SK-N-SH (cell line): ENCODE measurements at regions not wholly inside any gene's neighbourhood (a gene's known extent, or its start where the extent isn't known, plus 50 kb on each side); places are given as distances from the start of the nearest gene placed in this dataset.

Source experiments
- CTCF ChIA-PET: fragments of 300-600, 350-600 bp; formaldehyde crosslinking; extraction: SDS; loops from one replicate; lab custom pipeline; 2021; lab: Yijun Ruan, JAX
- POLR2A ChIA-PET: fragments of 350-600 bp; sonication (Branson Sonifier 250); formaldehyde crosslinking; extraction: SDS; loops from one replicate; lab custom pipeline; 2020; ENCODE audit warnings: antibody characterized with exemption, inconsistent platforms; lab: Yijun Ruan, JAX
- DNase-seq: peaks from one replicate; pipeline ENCODE4 v3.0.0; 2012
- H2AFZ ChIP-seq: fragments of 200-600 bp; sonication (generic); 2 replicates; pipeline ENCODE4 v1.8.1; 2016; ENCODE audit warnings: antibody characterized with exemption, mild to moderate bottlenecking, low read depth
- H3F3A ChIP-seq: fragments of 200-600 bp; sonication (generic); replicated peaks from 2 replicates; pipeline ENCODE3; 2016; ENCODE audit warnings: antibody characterized with exemption, mild to moderate bottlenecking; ENCODE audit not compliant: insufficient read depth
- H3K27ac ChIP-seq, 2 experiments: fragments of 200-500 bp in 1 of 2; fragments of 200-600 bp in 1 of 2; sonication (Bioruptor generic) in 1 of 2; sonication (generic), shearing (Covaris generic) in 1 of 2; 2 replicates each; pipeline versions ENCODE4 v1.5.1 to v1.6.1; 2014 to 2016; ENCODE audit warnings: low read depth in 2 of 2, inconsistent platforms in 1 of 2, low read length in 1 of 2, mild to moderate bottlenecking in 1 of 2, mixed read lengths in 1 of 2
- H3K27me3 ChIP-seq: fragments of 200-600 bp; sonication (generic), shearing (Covaris generic); 2 replicates; pipeline ENCODE4 v1.6.1; 2016; ENCODE audit warnings: mixed run types; ENCODE audit not compliant: insufficient read depth
- H3K36me3 ChIP-seq, 2 experiments: fragments of 200-500 bp in 1 of 2; fragments of 200-600 bp in 1 of 2; sonication (Bioruptor generic) in 1 of 2; sonication (generic) in 1 of 2; replicated peaks in 1 of 2; 2 replicates each; pipeline versions ENCODE3 to v1.5.1; 2014 to 2016; ENCODE audit warnings: low read length in 1 of 2, mild to moderate bottlenecking in 1 of 2; ENCODE audit not compliant: insufficient read depth in 2 of 2, control insufficient read depth in 1 of 2
- H3K4me1 ChIP-seq, 2 experiments: fragments of 200-500 bp in 1 of 2; fragments of 200-600 bp in 1 of 2; sonication (Bioruptor generic) in 1 of 2; sonication (generic), shearing (Covaris generic) in 1 of 2; 2 replicates each; pipeline versions ENCODE4 v1.5.1 to v1.6.1; 2014 to 2016; ENCODE audit warnings: low read depth in 1 of 2, low read length in 1 of 2, mixed run types in 1 of 2; ENCODE audit not compliant: insufficient read depth in 2 of 2, control insufficient read depth in 1 of 2
- H3K4me2 ChIP-seq: fragments of 200-600 bp; sonication (generic), shearing (Covaris generic); 2 replicates; pipeline ENCODE4 v1.6.1; 2017; ENCODE audit warnings: mixed run types
- H3K4me3 ChIP-seq, 2 experiments: fragments of 200-500 bp in 1 of 2; fragments of 200-600 bp in 1 of 2; sonication (Bioruptor generic) in 1 of 2; sonication (generic), shearing (Covaris generic) in 1 of 2; 2 replicates each; pipeline versions ENCODE4 v1.5.1 to v1.8.1; 2014 to 2016; ENCODE audit warnings: low read depth in 2 of 2, inconsistent platforms in 1 of 2, low read length in 1 of 2, mild to moderate bottlenecking in 1 of 2, mixed read lengths in 1 of 2, moderate library complexity in 1 of 2
- H3K79me2 ChIP-seq: fragments of 200-600 bp; sonication (generic); 2 replicates; pipeline ENCODE4 v1.8.1; 2017; ENCODE audit warnings: mild to moderate bottlenecking; ENCODE audit not compliant: insufficient read depth
- H3K9ac ChIP-seq: fragments of 200-600 bp; sonication (generic); 2 replicates; pipeline ENCODE4 v1.6.1; 2017; ENCODE audit warnings: mixed run types
- H3K9me2 ChIP-seq: fragments of 200-600 bp; sonication (generic); 2 replicates; pipeline ENCODE4 v1.6.1; 2017; ENCODE audit warnings: mixed run types
- H3K9me3 ChIP-seq: fragments of 200-600 bp; sonication (generic); 2 replicates; pipeline ENCODE4 v1.6.1; 2017; ENCODE audit warnings: mixed run types, mild to moderate bottlenecking, moderate library complexity
- H4K20me1 ChIP-seq: fragments of 200-600 bp; sonication (generic); 2 replicates; pipeline ENCODE4 v1.6.1; 2017; ENCODE audit warnings: mild to moderate bottlenecking, mixed run types; ENCODE audit not compliant: insufficient read depth
- CHD2 ChIP-seq: fragments of 150-350 bp; IDR thresholded peaks from 2 replicates; pipeline ENCODE4 v1.6.1; 2018; ENCODE audit warnings: low read length; ENCODE audit not compliant: partially characterized antibody
- ELF1 ChIP-seq: IDR thresholded peaks from 2 replicates; pipeline ENCODE4 v1.4.0; 2012
- EZH2phosphoT487 ChIP-seq: fragments of 200-600 bp; sonication (generic); IDR thresholded peaks from 2 replicates; pipeline ENCODE4 v1.6.1; 2017; ENCODE audit warnings: low read depth, mixed run types, mild to moderate bottlenecking, antibody characterized with exemption, moderate library complexity, borderline replicate concordance
- FOSL2 ChIP-seq: IDR thresholded peaks from 2 replicates; pipeline ENCODE4 v1.4.0; 2012; ENCODE audit warnings: low read depth, mild to moderate bottlenecking, moderate library complexity, borderline replicate concordance
- FOXM1 ChIP-seq: IDR thresholded peaks from 2 replicates; pipeline ENCODE4 v1.4.0; 2012; ENCODE audit warnings: low read depth, mild to moderate bottlenecking
- GABPA ChIP-seq: IDR thresholded peaks from 2 replicates; pipeline ENCODE4 v1.4.0; 2012; ENCODE audit warnings: low read depth, mild to moderate bottlenecking
- MEF2A ChIP-seq: IDR thresholded peaks from 2 replicates; pipeline ENCODE4 v1.4.0; 2012; ENCODE audit warnings: low read depth, borderline replicate concordance
- MXI1 ChIP-seq: IDR thresholded peaks from 2 replicates; pipeline ENCODE4 v1.6.1; 2012; ENCODE audit warnings: mild to moderate bottlenecking, low read depth, low read length, improper control_type of control experiment
- NFIC ChIP-seq: IDR thresholded peaks from 2 replicates; pipeline ENCODE4 v1.4.0; 2012; ENCODE audit warnings: borderline replicate concordance
- NRF1 ChIP-seq: IDR thresholded peaks from 2 replicates; pipeline ENCODE4 v1.6.1; 2012; ENCODE audit warnings: low read depth, mild to moderate bottlenecking, low read length
- POLR2AphosphoS5 ChIP-seq: IDR thresholded peaks from 2 replicates; pipeline ENCODE4 v1.6.1; 2012; ENCODE audit warnings: low read depth, low read length
- RAD21 ChIP-seq: IDR thresholded peaks from 2 replicates; pipeline ENCODE4 v1.6.1; 2012; ENCODE audit warnings: mild to moderate bottlenecking, low read length
- RFX5 ChIP-seq: IDR thresholded peaks from 2 replicates; pipeline ENCODE4 v1.6.1; 2012; ENCODE audit warnings: mild to moderate bottlenecking, improper control_type of control experiment, low read length
- RXRA ChIP-seq: IDR thresholded peaks from 2 replicates; pipeline ENCODE4 v1.4.0; 2012; ENCODE audit warnings: low read depth, mild to moderate bottlenecking, borderline replicate concordance
- TAF1 ChIP-seq: IDR thresholded peaks from 2 replicates; pipeline ENCODE4 v1.6.1; 2012; ENCODE audit warnings: low read depth, mild to moderate bottlenecking, low read length, moderate library complexity, borderline replicate concordance
- YY1 ChIP-seq: IDR thresholded peaks from 2 replicates; pipeline ENCODE4 v1.4.0; 2012; ENCODE audit warnings: low read depth, mild to moderate bottlenecking
- WGBS: methylation state at CpG from one replicate; pipeline ENCODE4 v1.1.6; 2017; ENCODE audit warnings: low lambda C conversion rate; 5-methylcytosine and 5-hydroxymethylcytosine counted together
- TF ChIP-seq, protein P1 (sequence below): fragments of 200-600 bp; sonication (generic); IDR thresholded peaks from 2 replicates; pipeline ENCODE4 v1.6.1; 2017; ENCODE audit warnings: antibody characterized with exemption, mild to moderate bottlenecking, moderate library complexity
- TF ChIP-seq, protein P2 (sequence below): IDR thresholded peaks from 2 replicates; pipeline ENCODE4 v1.4.0; 2012; ENCODE audit warnings: low read depth, borderline replicate concordance
- TF ChIP-seq, protein P3 (sequence below): fragments of 150-350 bp; IDR thresholded peaks from 2 replicates; pipeline ENCODE4 v1.6.1; 2016; ENCODE audit warnings: mild to moderate bottlenecking, low read depth, low read length
- TF ChIP-seq, protein P4 (sequence below): IDR thresholded peaks from 2 replicates; pipeline ENCODE4 v1.6.1; 2012; ENCODE audit warnings: mild to moderate bottlenecking, low read depth, low read length, moderate library complexity

DNA sequence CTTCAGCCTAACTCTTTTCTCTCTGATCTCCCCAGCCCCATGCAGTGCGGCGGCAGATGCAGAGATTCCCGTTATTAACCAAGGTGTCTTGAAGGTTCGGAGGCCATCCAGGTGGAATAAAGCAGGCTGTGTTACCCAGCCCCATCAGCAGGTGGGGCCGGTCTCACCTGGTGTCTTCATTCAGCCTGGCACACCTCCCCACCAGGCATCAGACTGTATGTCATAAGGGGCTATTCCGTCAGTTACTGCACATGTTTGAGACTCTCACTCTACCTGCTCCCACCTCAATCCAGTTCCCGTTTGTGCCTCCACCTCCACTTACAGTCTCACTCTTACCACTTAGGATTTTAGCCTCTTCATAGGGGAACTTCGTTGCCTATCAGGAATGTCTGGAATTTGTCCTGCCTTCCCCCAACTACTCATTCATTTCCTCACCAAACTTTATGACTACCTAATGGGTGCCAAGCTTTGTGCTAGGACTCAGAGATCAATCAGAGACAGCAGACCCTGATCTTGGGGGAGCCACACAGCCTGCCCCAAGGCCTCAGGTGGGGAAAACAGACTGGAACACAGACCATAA, 170.2 kb downstream of the PLPP3 start:
- H3K4me3 ChIP-seq: no peak overlapping the region
- no peak overlapping the region for H3K4me2 ChIP-seq
- no peaks in the 10 kb centered on the region for H3K79me2 ChIP-seq
- no peaks in the 10 kb centered on the region; a peak in 1 of 4 replicates for H3K4me1 ChIP-seq
- no peaks in the 10 kb centered on the region for H3K27me3 ChIP-seq
- 87% methylated on average over 8 of the region's 8 CpGs for WGBS
- no peaks in the 10 kb centered on the region for H4K20me1 ChIP-seq
- ChIA-PET CTCF (interaction anchor here (1.2 to 1.6 kb wide), 3 partner anchors 12 to 21 kb away, joined by 3 to 6 read pairs (median 5); no protein-coding TSS in a partner anchor), POLR2A (no interaction called here)
- H3K9me2 ChIP-seq: no peaks in the 10 kb centered on the region
- H3K36me3 ChIP-seq: no peaks in the 10 kb centered on the region
- no peak overlapping the region for H3K9ac ChIP-seq
- no peak for TF ChIP-seq RXRA
- TF ChIP-seq, protein P1, sequence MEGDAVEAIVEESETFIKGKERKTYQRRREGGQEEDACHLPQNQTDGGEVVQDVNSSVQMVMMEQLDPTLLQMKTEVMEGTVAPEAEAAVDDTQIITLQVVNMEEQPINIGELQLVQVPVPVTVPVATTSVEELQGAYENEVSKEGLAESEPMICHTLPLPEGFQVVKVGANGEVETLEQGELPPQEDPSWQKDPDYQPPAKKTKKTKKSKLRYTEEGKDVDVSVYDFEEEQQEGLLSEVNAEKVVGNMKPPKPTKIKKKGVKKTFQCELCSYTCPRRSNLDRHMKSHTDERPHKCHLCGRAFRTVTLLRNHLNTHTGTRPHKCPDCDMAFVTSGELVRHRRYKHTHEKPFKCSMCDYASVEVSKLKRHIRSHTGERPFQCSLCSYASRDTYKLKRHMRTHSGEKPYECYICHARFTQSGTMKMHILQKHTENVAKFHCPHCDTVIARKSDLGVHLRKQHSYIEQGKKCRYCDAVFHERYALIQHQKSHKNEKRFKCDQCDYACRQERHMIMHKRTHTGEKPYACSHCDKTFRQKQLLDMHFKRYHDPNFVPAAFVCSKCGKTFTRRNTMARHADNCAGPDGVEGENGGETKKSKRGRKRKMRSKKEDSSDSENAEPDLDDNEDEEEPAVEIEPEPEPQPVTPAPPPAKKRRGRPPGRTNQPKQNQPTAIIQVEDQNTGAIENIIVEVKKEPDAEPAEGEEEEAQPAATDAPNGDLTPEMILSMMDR: peak; percentile 23; the same call in 1 of the 2 replicates
- TF ChIP-seq POLR2AphosphoS5: no peak
- no peak for TF ChIP-seq RFX5
- TF ChIP-seq, all 33 proteins: peak for 1
- H3K9me3 ChIP-seq: no peaks in the 10 kb centered on the region
- H3K27ac ChIP-seq: no peak overlapping the region
- H3F3A ChIP-seq: no peaks in the 10 kb centered on the region
- no peak overlapping the region for H2AFZ ChIP-seq
- DNase-seq: no peak

DNA sequence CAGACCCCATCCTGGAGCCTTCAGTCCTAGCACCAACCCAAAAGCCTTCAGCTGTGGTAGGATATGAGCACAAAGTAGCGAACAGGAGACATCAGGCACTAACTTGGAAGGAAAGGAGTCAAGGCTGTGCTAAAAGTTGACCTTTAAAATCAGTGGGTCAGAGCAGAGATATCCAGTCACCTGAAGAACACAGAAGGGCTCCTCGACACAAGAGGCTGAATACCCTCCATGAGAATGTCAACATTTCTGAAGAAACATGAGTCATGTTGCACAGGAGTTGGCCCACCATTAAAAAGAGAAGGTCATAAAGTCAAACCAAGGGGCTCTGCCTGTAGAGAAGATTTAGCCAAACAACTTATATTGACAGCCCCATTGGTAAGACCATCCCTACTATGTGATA, 172.5 kb downstream of the PLPP3 start:
- Histone ChIP-seq H3K27ac (no peak overlapping the region), H2AFZ (no peak overlapping the region), H4K20me1 (no peaks in the 10 kb centered on the region), H3K4me3 (no peak overlapping the region), H3F3A (no peaks in the 10 kb centered on the region), H3K9me3 (no peaks in the 10 kb centered on the region), H3K79me2 (no peaks in the 10 kb centered on the region), H3K9ac (no peak overlapping the region), H3K4me1 (no peaks in the 10 kb centered on the region; a peak in 1 of 4 replicates), H3K36me3 (no peaks in the 10 kb centered on the region), H3K27me3 (no peaks in the 10 kb centered on the region), H3K4me2 (no peak overlapping the region), H3K9me2 (no peaks in the 10 kb centered on the region)
- no peak for DNase-seq
- CTCF ChIA-PET: no interaction called here
- WGBS: 64% methylated on average over 2 of the region's 2 CpGs
- POLR2A ChIA-PET: no interaction called here
- TF ChIP-seq NFIC (no peak), MXI1 (no peak), EZH2phosphoT487 (no peak), RAD21 (no peak), FOXM1 (no peak), CHD2 (no peak), FOSL2 (no peak), GABPA (no peak), MEF2A (no peak), YY1 (no peak), TAF1 (no peak), RFX5 (no peak), ELF1 (no peak), NRF1 (no peak)
- TF ChIP-seq, protein P2, sequence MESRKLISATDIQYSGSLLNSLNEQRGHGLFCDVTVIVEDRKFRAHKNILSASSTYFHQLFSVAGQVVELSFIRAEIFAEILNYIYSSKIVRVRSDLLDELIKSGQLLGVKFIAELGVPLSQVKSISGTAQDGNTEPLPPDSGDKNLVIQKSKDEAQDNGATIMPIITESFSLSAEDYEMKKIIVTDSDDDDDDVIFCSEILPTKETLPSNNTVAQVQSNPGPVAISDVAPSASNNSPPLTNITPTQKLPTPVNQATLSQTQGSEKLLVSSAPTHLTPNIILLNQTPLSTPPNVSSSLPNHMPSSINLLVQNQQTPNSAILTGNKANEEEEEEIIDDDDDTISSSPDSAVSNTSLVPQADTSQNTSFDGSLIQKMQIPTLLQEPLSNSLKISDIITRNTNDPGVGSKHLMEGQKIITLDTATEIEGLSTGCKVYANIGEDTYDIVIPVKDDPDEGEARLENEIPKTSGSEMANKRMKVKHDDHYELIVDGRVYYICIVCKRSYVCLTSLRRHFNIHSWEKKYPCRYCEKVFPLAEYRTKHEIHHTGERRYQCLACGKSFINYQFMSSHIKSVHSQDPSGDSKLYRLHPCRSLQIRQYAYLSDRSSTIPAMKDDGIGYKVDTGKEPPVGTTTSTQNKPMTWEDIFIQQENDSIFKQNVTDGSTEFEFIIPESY: no peak
- TF ChIP-seq, protein P3, sequence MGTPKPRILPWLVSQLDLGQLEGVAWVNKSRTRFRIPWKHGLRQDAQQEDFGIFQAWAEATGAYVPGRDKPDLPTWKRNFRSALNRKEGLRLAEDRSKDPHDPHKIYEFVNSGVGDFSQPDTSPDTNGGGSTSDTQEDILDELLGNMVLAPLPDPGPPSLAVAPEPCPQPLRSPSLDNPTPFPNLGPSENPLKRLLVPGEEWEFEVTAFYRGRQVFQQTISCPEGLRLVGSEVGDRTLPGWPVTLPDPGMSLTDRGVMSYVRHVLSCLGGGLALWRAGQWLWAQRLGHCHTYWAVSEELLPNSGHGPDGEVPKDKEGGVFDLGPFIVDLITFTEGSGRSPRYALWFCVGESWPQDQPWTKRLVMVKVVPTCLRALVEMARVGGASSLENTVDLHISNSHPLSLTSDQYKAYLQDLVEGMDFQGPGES: no peak
- TF ChIP-seq, protein P4, sequence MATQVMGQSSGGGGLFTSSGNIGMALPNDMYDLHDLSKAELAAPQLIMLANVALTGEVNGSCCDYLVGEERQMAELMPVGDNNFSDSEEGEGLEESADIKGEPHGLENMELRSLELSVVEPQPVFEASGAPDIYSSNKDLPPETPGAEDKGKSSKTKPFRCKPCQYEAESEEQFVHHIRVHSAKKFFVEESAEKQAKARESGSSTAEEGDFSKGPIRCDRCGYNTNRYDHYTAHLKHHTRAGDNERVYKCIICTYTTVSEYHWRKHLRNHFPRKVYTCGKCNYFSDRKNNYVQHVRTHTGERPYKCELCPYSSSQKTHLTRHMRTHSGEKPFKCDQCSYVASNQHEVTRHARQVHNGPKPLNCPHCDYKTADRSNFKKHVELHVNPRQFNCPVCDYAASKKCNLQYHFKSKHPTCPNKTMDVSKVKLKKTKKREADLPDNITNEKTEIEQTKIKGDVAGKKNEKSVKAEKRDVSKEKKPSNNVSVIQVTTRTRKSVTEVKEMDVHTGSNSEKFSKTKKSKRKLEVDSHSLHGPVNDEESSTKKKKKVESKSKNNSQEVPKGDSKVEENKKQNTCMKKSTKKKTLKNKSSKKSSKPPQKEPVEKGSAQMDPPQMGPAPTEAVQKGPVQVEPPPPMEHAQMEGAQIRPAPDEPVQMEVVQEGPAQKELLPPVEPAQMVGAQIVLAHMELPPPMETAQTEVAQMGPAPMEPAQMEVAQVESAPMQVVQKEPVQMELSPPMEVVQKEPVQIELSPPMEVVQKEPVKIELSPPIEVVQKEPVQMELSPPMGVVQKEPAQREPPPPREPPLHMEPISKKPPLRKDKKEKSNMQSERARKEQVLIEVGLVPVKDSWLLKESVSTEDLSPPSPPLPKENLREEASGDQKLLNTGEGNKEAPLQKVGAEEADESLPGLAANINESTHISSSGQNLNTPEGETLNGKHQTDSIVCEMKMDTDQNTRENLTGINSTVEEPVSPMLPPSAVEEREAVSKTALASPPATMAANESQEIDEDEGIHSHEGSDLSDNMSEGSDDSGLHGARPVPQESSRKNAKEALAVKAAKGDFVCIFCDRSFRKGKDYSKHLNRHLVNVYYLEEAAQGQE: no peak
